GM12878 (cell line): ENCODE measurements at regions not wholly inside any gene's neighbourhood (a gene's known extent, or its start where the extent isn't known, plus 50 kb on each side); places are given as distances from the start of the nearest gene placed in this dataset.

Experiments
- ATAC-seq: fragments of 200-7000 bp; cut with Tn5 transposase; 3 replicates; pipeline ENCODE4 v1.9.1; 2020; ENCODE audit warnings: mild to moderate bottlenecking, moderate library complexity
- BruUV-seq: library from RNA; stranded (reverse); fragments of 400-500 nt; replicated peaks from 2 replicates; lab custom pipeline; 2021; lab: Mats Ljungman, UMichigan
- CTCF ChIA-PET: fragments of 300-600 bp; sonication (Branson Sonifier 250); formaldehyde crosslinking; extraction: SDS; loops from one replicate; lab custom pipeline; 2021; ENCODE audit warnings: inconsistent platforms; lab: Yijun Ruan, JAX
- POLR2A ChIA-PET: fragments of 350-600 bp; formaldehyde crosslinking; extraction: SDS; loops from one replicate; lab custom pipeline; 2021; ENCODE audit warnings: inconsistent platforms; lab: Charles Lee
- RAD21 ChIA-PET: fragments of 300-600 bp; sonication (Branson Sonifier 250); formaldehyde crosslinking; loops from one replicate; lab custom pipeline; 2023; ENCODE audit warnings: antibody characterized with exemption; ENCODE audit not compliant: unreplicated experiment; lab: Charles Lee
- SMC1A ChIA-PET: fragments of 300-600 bp; sonication (Branson Sonifier 250); formaldehyde crosslinking; loops from one replicate; lab custom pipeline; 2023; ENCODE audit not compliant: unreplicated experiment, uncharacterized antibody; lab: Charles Lee
- DNase-seq: peaks from one replicate; pipeline ENCODE4 v3.0.0-alpha.2; 2011; ENCODE audit warnings: low read depth, low spot score
- FAIRE-seq: peaks from 3 replicates; lab custom pipeline; 2011; peaks lifted over from hg19 to GRCh38; lab: Jason Lieb, UNC
- H2AFZ ChIP-seq: 2 replicates; pipeline ENCODE4 v1.6.0; 2011; ENCODE audit warnings: low read depth, low read length, control low read depth; ENCODE audit not compliant: control insufficient read depth
- H3K27ac ChIP-seq: 2 replicates; pipeline ENCODE4 v1.5.1; 2011; ENCODE audit warnings: control low read depth; ENCODE audit not compliant: control insufficient read depth, insufficient read depth
- H3K27me3 ChIP-seq, 2 experiments: replicated peaks in 1 of 2; 2 replicates each; pipeline versions ENCODE4 v1.6.0 to v1.6.1; 2011; ENCODE audit warnings: low read length in 1 of 2; ENCODE audit not compliant: control insufficient read depth in 2 of 2, insufficient read depth in 2 of 2
- H3K36me3 ChIP-seq, 2 experiments: 2 replicates each; pipeline ENCODE4 v1.5.1; 2011; ENCODE audit warnings: low read length in 1 of 2; ENCODE audit not compliant: control insufficient read depth in 2 of 2, insufficient read depth in 2 of 2
- H3K4me1 ChIP-seq: 2 replicates; pipeline ENCODE4 v1.6.1; 2011; ENCODE audit warnings: mild to moderate bottlenecking, low read length, moderate library complexity, mixed read lengths; ENCODE audit not compliant: control insufficient read depth, insufficient read depth
- H3K4me2 ChIP-seq: 2 replicates; pipeline ENCODE4 v1.6.0; 2011; ENCODE audit warnings: control low read depth; ENCODE audit not compliant: control insufficient read depth, insufficient read depth
- H3K4me3 ChIP-seq: fragments of 200-600 bp; sonication (generic); 2 replicates; pipeline ENCODE4 v1.5.1; 2016
- H3K79me2 ChIP-seq: 2 replicates; pipeline ENCODE4 v1.6.0; 2011; ENCODE audit warnings: low read length; ENCODE audit not compliant: control insufficient read depth, insufficient read depth
- H3K9ac ChIP-seq: 2 replicates; pipeline ENCODE4 v1.8.0; 2011; ENCODE audit warnings: low read length, control low read depth, mixed read lengths; ENCODE audit not compliant: control insufficient read depth, insufficient read depth
- H3K9me3 ChIP-seq: replicated peaks from 3 replicates; pipeline ENCODE4 v1.5.1; 2011; ENCODE audit warnings: mild to moderate bottlenecking, low read length; ENCODE audit not compliant: control insufficient read depth, insufficient read depth
- H4K20me1 ChIP-seq: 2 replicates; pipeline ENCODE4 v1.6.0; 2011; ENCODE audit not compliant: control insufficient read depth, insufficient read depth
- NFXL1 ChIP-seq: fragments of 450-650 bp; IDR thresholded peaks from 2 replicates; pipeline ENCODE4 v1.6.1; 2017; ENCODE audit warnings: antibody characterized with exemption, mild to moderate bottlenecking, borderline replicate concordance
- RAD51 ChIP-seq: fragments of 450-650 bp; IDR thresholded peaks from 2 replicates; pipeline ENCODE4 v1.6.1; 2016; ENCODE audit warnings: moderate library complexity, mild to moderate bottlenecking, inconsistent platforms
- SMC3 ChIP-seq: IDR thresholded peaks from 2 replicates; pipeline ENCODE4 v1.6.1; 2011; ENCODE audit warnings: low read length, improper control_type of control experiment, borderline replicate concordance
- USF1 ChIP-seq: IDR thresholded peaks from 2 replicates; pipeline ENCODE4 v1.6.1; 2011; ENCODE audit warnings: borderline replicate concordance, low read depth, mild to moderate bottlenecking, moderate library complexity, mixed read lengths, low read length; ENCODE audit not compliant: insufficient read depth; ENCODE audit errors: extremely low read length
- WGBS: methylation state at CpG from one replicate; pipeline ENCODE4 v1.1.6; 2016; ENCODE audit warnings: low lambda C conversion rate; ENCODE audit not compliant: insufficient replicate concordance, insufficient coverage; ENCODE audit errors: missing lambda C conversion rate; 5-methylcytosine and 5-hydroxymethylcytosine counted together
- in situ Hi-C: fragments of 300-500 bp; cut with MboI; formaldehyde crosslinking; loops from 9 replicates; pipeline ENCODE4 v1.14.3; 2018; ENCODE audit warnings: mixed read lengths
- intact Hi-C: fragments of 100-400 bp; cut with micrococcal nuclease; formaldehyde crosslinking; loops from one replicate; pipeline ENCODE4 v1.14.2; 2022; ENCODE audit not compliant: unreplicated experiment
- TF ChIP-seq, protein P1 (sequence below), 3 experiments: IDR thresholded peaks in 2 of 3; conservative IDR thresholded peaks in 1 of 3; 2 replicates each; pipeline ENCODE4 v1.5.1; 2011; ENCODE audit warnings: low read depth in 3 of 3, low read length in 3 of 3, mild to moderate bottlenecking in 3 of 3, control low read depth in 2 of 3, moderate library complexity in 2 of 3, inconsistent platforms in 1 of 3, mixed read lengths in 1 of 3; ENCODE audit not compliant: control insufficient read depth in 2 of 3, insufficient read depth in 1 of 3; ENCODE audit errors: extremely low read depth in 1 of 3
- TF ChIP-seq, protein P2 (sequence below): IDR thresholded peaks from 2 replicates; pipeline ENCODE4 v1.6.1; 2011; ENCODE audit warnings: low read depth, low read length, improper control_type of control experiment, borderline replicate concordance

- ATAC-seq (peak; percentile 93), DNase-seq (no peak)
- RAD21 ChIA-PET = no interaction called here
- 0 out of 2 replicates have a peak, but pooled peaks cover 3% of the 10 kb centered on the region for H4K20me1 ChIP-seq
- TF ChIP-seq NFXL1 = no peak
- TF ChIP-seq RAD51 = peak; percentile 86
- TF ChIP-seq USF1 = peak; percentile 71
- TF ChIP-seq, protein P1, sequence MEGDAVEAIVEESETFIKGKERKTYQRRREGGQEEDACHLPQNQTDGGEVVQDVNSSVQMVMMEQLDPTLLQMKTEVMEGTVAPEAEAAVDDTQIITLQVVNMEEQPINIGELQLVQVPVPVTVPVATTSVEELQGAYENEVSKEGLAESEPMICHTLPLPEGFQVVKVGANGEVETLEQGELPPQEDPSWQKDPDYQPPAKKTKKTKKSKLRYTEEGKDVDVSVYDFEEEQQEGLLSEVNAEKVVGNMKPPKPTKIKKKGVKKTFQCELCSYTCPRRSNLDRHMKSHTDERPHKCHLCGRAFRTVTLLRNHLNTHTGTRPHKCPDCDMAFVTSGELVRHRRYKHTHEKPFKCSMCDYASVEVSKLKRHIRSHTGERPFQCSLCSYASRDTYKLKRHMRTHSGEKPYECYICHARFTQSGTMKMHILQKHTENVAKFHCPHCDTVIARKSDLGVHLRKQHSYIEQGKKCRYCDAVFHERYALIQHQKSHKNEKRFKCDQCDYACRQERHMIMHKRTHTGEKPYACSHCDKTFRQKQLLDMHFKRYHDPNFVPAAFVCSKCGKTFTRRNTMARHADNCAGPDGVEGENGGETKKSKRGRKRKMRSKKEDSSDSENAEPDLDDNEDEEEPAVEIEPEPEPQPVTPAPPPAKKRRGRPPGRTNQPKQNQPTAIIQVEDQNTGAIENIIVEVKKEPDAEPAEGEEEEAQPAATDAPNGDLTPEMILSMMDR (IDR thresholded peaks at IDR 0.05 in 2 of 3, conservative IDR thresholded peaks at IDR 0.05 in 1 of 3; ENCODE audit: control insufficient read depth in 2 of 3, extremely low read depth in 1 of 3, insufficient read depth in 1 of 3, low read depth in 3 of 3, low read length in 3 of 3) = peak; percentile 32 to 42 (median 32); a peak in 5 of 6 replicates
- TF ChIP-seq, protein P2, sequence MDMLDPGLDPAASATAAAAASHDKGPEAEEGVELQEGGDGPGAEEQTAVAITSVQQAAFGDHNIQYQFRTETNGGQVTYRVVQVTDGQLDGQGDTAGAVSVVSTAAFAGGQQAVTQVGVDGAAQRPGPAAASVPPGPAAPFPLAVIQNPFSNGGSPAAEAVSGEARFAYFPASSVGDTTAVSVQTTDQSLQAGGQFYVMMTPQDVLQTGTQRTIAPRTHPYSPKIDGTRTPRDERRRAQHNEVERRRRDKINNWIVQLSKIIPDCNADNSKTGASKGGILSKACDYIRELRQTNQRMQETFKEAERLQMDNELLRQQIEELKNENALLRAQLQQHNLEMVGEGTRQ = peak; percentile 45; the same call in 1 of the 2 replicates
- peak; percentile 23; the same call in 1 of the 2 replicates for TF ChIP-seq SMC3
- TF ChIP-seq, all 136 proteins: peak for 5
- BruUV-seq = no TSS peak
- ChIA-PET CTCF (interaction anchor here (0.8 to 1.9 kb wide), 3 partner anchors 283 to 410 kb away, joined by 4 to 10 read pairs (median 4); no protein-coding TSS in a partner anchor), SMC1A (interaction anchor here (0.6 to 1.6 kb wide), 3 partner anchors 17 to 404 kb away, joined by 3 to 7 read pairs (median 3); no protein-coding TSS in a partner anchor), POLR2A (interaction anchor here (0.7 kb wide), 1 partner anchor 28 kb away, joined by 4 read pairs; no protein-coding TSS in a partner anchor)
- Histone ChIP-seq H2AFZ (no peak overlapping the region), H3K9ac (no peak overlapping the region), H3K4me2 (no peak overlapping the region), H3K36me3 (no peaks in the 10 kb centered on the region), H3K27ac (no peak overlapping the region), H3K9me3 (no peaks in the 10 kb centered on the region), H3K79me2 (no peaks in the 10 kb centered on the region), H3K27me3 (peaks cover 0 to 4% of the 10 kb centered on the region in 2 experiments; a peak in 1 of 4 replicates), H3K4me1 (no peaks in the 10 kb centered on the region; the same call in 1 of the 2 replicates), H3K4me3 (no peak overlapping the region)
- intact Hi-C loops (no loop called here), in situ Hi-C loops (no loop called here)
- WGBS = 0% methylated on average over 1 of the region's 1 CpG
- FAIRE-seq = no peak
Observed at GRCh38 chrX:110442635-110443034, 84.0 kb downstream of the RTL9 start.
